Lower lobe of right lung (tissue), 2 donors: ENCODE measurements at regions not wholly inside any gene's neighbourhood (a gene's known extent, or its start where the extent isn't known, plus 50 kb on each side); places are given as distances from the start of the nearest gene placed in this dataset.
"Not testable (repeated sequence)": the region's sequence is repeated elsewhere in the genome, so short reads cannot be mapped to it uniquely, and the experiment has no call there.

Experiments
- ATAC-seq, 2 donors: fragments of 200-7000 bp; cut with Tn5 transposase; one replicate each; pipeline ENCODE4 v1.9.1; 2020 to 2022; ENCODE audit warnings: mild to moderate bottlenecking in 2 of 2, moderate library complexity in 2 of 2
- DNase-seq: peaks from one replicate; pipeline ENCODE4 v3.0.0-alpha.2; 2020
- H3K27ac ChIP-seq: fragments of 200-600 bp; one replicate; pipeline ENCODE4 v1.8.0; 2022
- H3K27me3 ChIP-seq: fragments of 200-600 bp; one replicate; pipeline ENCODE4 v1.8.0; 2022; ENCODE audit warnings: low read depth
- H3K36me3 ChIP-seq: fragments of 200-600 bp; one replicate; pipeline ENCODE4 v1.8.0; 2022; ENCODE audit warnings: mild to moderate bottlenecking
- H3K4me1 ChIP-seq: fragments of 200-600 bp; one replicate; pipeline ENCODE4 v1.8.0; 2022
- H3K4me3 ChIP-seq: fragments of 200-600 bp; one replicate; pipeline ENCODE4 v1.8.0; 2022; ENCODE audit warnings: mild to moderate bottlenecking
- H3K9me3 ChIP-seq: fragments of 200-600 bp; one replicate; pipeline ENCODE4 v1.8.0; 2022
- CTCF ChIP-seq: fragments of 200-600 bp; IDR thresholded peaks from one replicate; pipeline ENCODE4 v1.8.0; 2022; ENCODE audit warnings: antibody characterized with exemption, mild to moderate bottlenecking
- intact Hi-C: fragments of 100-400 bp; cut with DNase I; formaldehyde crosslinking; loops from one replicate; pipeline ENCODE4 v1.11.0; 2022
- donor health status: DM: no; HTN: yes; CAD: no; lungs with severe emphysema.

- Histone ChIP-seq H3K27me3 (no peaks in the 10 kb centered on the region), H3K9me3 (no peaks in the 10 kb centered on the region), H3K4me3 (no peak overlapping the region), H3K4me1 (no peaks in the 10 kb centered on the region), H3K36me3 (no peaks in the 10 kb centered on the region), H3K27ac (no peak overlapping the region)
- ATAC-seq (no peak), DNase-seq (no peak)
- intact Hi-C loops = no loop called here
- TF ChIP-seq CTCF = no peak
Observed at GRCh38 chr5:51686622-51687021, 303.4 kb downstream of the ISL1 start.

- Histone ChIP-seq H3K9me3 (peaks cover 9% of the 10 kb centered on the region), H3K36me3 (no peaks in the 10 kb centered on the region), H3K27ac (no peak overlapping the region), H3K4me1 (no peaks in the 10 kb centered on the region), H3K4me3 (no peak overlapping the region), H3K27me3 (no peaks in the 10 kb centered on the region)
- no peak for DNase-seq
- intact Hi-C loops = no loop called here
- ATAC-seq = no peak
- no peak for TF ChIP-seq CTCF
Observed at GRCh38 chr5:51691538-51692079, 308.4 kb downstream of the ISL1 start.

GRCh38 chr5:51694826-51695225 is 311.6 kb downstream of the ISL1 start:
- DNase-seq (no peak), ATAC-seq (no peak)
- H3K27me3 ChIP-seq = no peaks in the 10 kb centered on the region
- TF ChIP-seq CTCF = no peak
- intact Hi-C loops = no loop called here
- H3K4me1 ChIP-seq = no peaks in the 10 kb centered on the region
- H3K9me3 ChIP-seq = peaks cover 9% of the 10 kb centered on the region
- H3K36me3 ChIP-seq = no peaks in the 10 kb centered on the region
- H3K27ac ChIP-seq = no peak overlapping the region
- no peak overlapping the region for H3K4me3 ChIP-seq

GRCh38 chr5:51696122-51696521 is 312.9 kb downstream of the ISL1 start:
- H3K9me3 ChIP-seq = peaks cover 9% of the 10 kb centered on the region
- no peaks in the 10 kb centered on the region for H3K36me3 ChIP-seq
- H3K4me1 ChIP-seq = no peaks in the 10 kb centered on the region
- H3K4me3 ChIP-seq = no peak overlapping the region
- TF ChIP-seq CTCF = no peak
- intact Hi-C loops = no loop called here
- no peak overlapping the region for H3K27ac ChIP-seq
- no peaks in the 10 kb centered on the region for H3K27me3 ChIP-seq
- DNase-seq (no peak), ATAC-seq (no peak)

GRCh38 chr5:51702046-51702445 is 318.8 kb downstream of the ISL1 start:
- H3K4me1 ChIP-seq, H3K4me3 ChIP-seq, H3K27me3 ChIP-seq, H3K27ac ChIP-seq, intact Hi-C loops, H3K9me3 ChIP-seq, ATAC-seq, H3K36me3 ChIP-seq, DNase-seq: not testable (repeated sequence)

GRCh38 chr5:51712201-51712600 is 329.0 kb downstream of the ISL1 start:
- Histone ChIP-seq H3K36me3 (no peaks in the 10 kb centered on the region), H3K27me3 (no peaks in the 10 kb centered on the region), H3K4me3 (no peak overlapping the region), H3K9me3 (no peaks in the 10 kb centered on the region), H3K4me1 (no peaks in the 10 kb centered on the region), H3K27ac (no peak overlapping the region)
- intact Hi-C loops = no loop called here
- DNase-seq (no peak), ATAC-seq (no peak)
- no peak for TF ChIP-seq CTCF

GRCh38 chr5:51715445-51715844 is 332.2 kb downstream of the ISL1 start:
- DNase-seq, H3K4me3 ChIP-seq, H3K27me3 ChIP-seq, H3K9me3 ChIP-seq, H3K36me3 ChIP-seq, intact Hi-C loops, H3K4me1 ChIP-seq, ATAC-seq, H3K27ac ChIP-seq: not testable (repeated sequence)
